Coronary artery (tissue), 2 donors: ENCODE measurements at regions not wholly inside any gene's neighbourhood (a gene's known extent, or its start where the extent isn't known, plus 50 kb on each side); places are given as distances from the start of the nearest gene placed in this dataset.

Source experiments
- DNase-seq: peaks from one replicate; pipeline ENCODE4 v3.0.0-alpha.2; 2017; ENCODE audit warnings: low spot score
- H3K27ac ChIP-seq, 2 donors: fragments of 200-600 bp; sonication (generic); one replicate each; pipeline ENCODE4 v1.5.1; 2016 to 2019
- H3K4me3 ChIP-seq: fragments of 200-600 bp; sonication (generic); 2 replicates; pipeline ENCODE4 v1.5.1; 2016; ENCODE audit warnings: mild to moderate bottlenecking, moderate library complexity
- CTCF ChIP-seq: fragments of 200-600 bp; sonication (generic); IDR thresholded peaks from one replicate; pipeline ENCODE4 v1.5.1; 2019; ENCODE audit warnings: antibody characterized with exemption

GRCh38 chr2:186980787-186981550 lies 132.0 kb upstream of the ZSWIM2 start:
- no peak for TF ChIP-seq CTCF
- Histone ChIP-seq H3K27ac (no peak overlapping the region), H3K4me3 (no peak overlapping the region)
- DNase-seq: no peak

GRCh38 chr2:186980117-186980442 lies 131.1 kb upstream of the ZSWIM2 start:
- no peak overlapping the region for H3K27ac ChIP-seq
- TF ChIP-seq CTCF: no peak
- no peak overlapping the region for H3K4me3 ChIP-seq
- no peak for DNase-seq

GRCh38 chr2:186979439-186980116 lies 130.6 kb upstream of the ZSWIM2 start:
- no peak overlapping the region for H3K4me3 ChIP-seq
- TF ChIP-seq CTCF: no peak
- DNase-seq: no peak
- no peak overlapping the region for H3K27ac ChIP-seq

GRCh38 chr2:186977433-186978045 lies 128.6 kb upstream of the ZSWIM2 start:
- TF ChIP-seq CTCF: no peak
- H3K4me3 ChIP-seq: no peak overlapping the region

GRCh38 chr2:186976329-186976728 lies 127.4 kb upstream of the ZSWIM2 start:
- TF ChIP-seq CTCF: no peak
- no peak overlapping the region for H3K4me3 ChIP-seq
- DNase-seq: no peak
- no peak overlapping the region for H3K27ac ChIP-seq

More at GRCh38 chr2:186977433-186978045, 128.6 kb upstream of the ZSWIM2 start:
- H3K27ac ChIP-seq: no peak overlapping the region
- DNase-seq: no peak

GRCh38 chr2:186972281-186972970 lies 123.5 kb upstream of the ZSWIM2 start:
- no peak overlapping the region for H3K4me3 ChIP-seq
- no peak overlapping the region for H3K27ac ChIP-seq
- no peak for TF ChIP-seq CTCF
- DNase-seq: no peak
